GM20000 (cell line): ENCODE measurements at regions not wholly inside any gene's neighbourhood (a gene's known extent, or its start where the extent isn't known, plus 50 kb on each side); places are given as distances from the start of the nearest gene placed in this dataset.

ENCODE experiments used
- DNase-seq: peaks from one replicate; pipeline ENCODE4 v3.0.0; 2012; ENCODE audit warnings: low spot score
- CTCF ChIP-seq: IDR thresholded peaks from 2 replicates; pipeline ENCODE4 v1.5.1; 2012; ENCODE audit warnings: mild to moderate bottlenecking, control low read depth; ENCODE audit errors: extremely low read depth, missing control alignments

- TF ChIP-seq CTCF: no peak
- no peak for DNase-seq
Observed at GRCh38 chr7:8975681-8976080, 542.3 kb downstream of the NXPH1 start.

- TF ChIP-seq CTCF: no peak
Observed at GRCh38 chr7:8982338-8982992, 549.1 kb downstream of the NXPH1 start.

GRCh38 chr7:8985255-8985654 is 551.8 kb downstream of the NXPH1 start:
- TF ChIP-seq CTCF: no peak

More at GRCh38 chr7:8982338-8982992, 549.1 kb downstream of the NXPH1 start:
- no peak for DNase-seq

GRCh38 chr7:8988267-8988666 is 554.9 kb downstream of the NXPH1 start:
- DNase-seq: no peak
- no peak for TF ChIP-seq CTCF

More at GRCh38 chr7:8985255-8985654, 551.8 kb downstream of the NXPH1 start:
- DNase-seq: no peak

GRCh38 chr7:8991159-8991558 is 557.8 kb downstream of the NXPH1 start:
- no peak for DNase-seq
- no peak for TF ChIP-seq CTCF

GRCh38 chr7:8998762-8999161 is 565.4 kb downstream of the NXPH1 start:
- no peak for TF ChIP-seq CTCF
- no peak for DNase-seq

- DNase-seq: no peak
- no peak for TF ChIP-seq CTCF
Observed at GRCh38 chr7:9013940-9014339, 580.5 kb downstream of the NXPH1 start.
